ENCODE measurements at regions not wholly inside any gene's neighbourhood (a gene's known extent, or its start where the extent isn't known, plus 50 kb on each side); places are given as distances from the start of the nearest gene placed in this dataset.

GRCh38 chr20:56983813-56984212 lies 282.6 kb downstream of the BMP7 start:
- no peak for DNase-seq
- intact Hi-C loops (cut with DNase I; ENCODE audit: low total_unique reads): no loop called here
- H3K27ac ChIP-seq: no peak overlapping the region
- H3K27me3 ChIP-seq (replicated peaks in 1 of 7): peaks cover 0 to 32% (median 0%) of the 10 kb centered on the region in 7 donors
- no peak overlapping the region for H3K4me3 ChIP-seq
- TF ChIP-seq POLR2A (IDR thresholded peaks at IDR 0.05) (no peak), POLR2AphosphoS5 (IDR thresholded peaks at IDR 0.05) (no peak)
- TF ChIP-seq, protein P1, sequence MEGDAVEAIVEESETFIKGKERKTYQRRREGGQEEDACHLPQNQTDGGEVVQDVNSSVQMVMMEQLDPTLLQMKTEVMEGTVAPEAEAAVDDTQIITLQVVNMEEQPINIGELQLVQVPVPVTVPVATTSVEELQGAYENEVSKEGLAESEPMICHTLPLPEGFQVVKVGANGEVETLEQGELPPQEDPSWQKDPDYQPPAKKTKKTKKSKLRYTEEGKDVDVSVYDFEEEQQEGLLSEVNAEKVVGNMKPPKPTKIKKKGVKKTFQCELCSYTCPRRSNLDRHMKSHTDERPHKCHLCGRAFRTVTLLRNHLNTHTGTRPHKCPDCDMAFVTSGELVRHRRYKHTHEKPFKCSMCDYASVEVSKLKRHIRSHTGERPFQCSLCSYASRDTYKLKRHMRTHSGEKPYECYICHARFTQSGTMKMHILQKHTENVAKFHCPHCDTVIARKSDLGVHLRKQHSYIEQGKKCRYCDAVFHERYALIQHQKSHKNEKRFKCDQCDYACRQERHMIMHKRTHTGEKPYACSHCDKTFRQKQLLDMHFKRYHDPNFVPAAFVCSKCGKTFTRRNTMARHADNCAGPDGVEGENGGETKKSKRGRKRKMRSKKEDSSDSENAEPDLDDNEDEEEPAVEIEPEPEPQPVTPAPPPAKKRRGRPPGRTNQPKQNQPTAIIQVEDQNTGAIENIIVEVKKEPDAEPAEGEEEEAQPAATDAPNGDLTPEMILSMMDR (IDR thresholded peaks at IDR 0.05 in 8 of 11, conservative IDR thresholded peaks at IDR 0.05 in 3 of 11): no peak
- H3K9me3 ChIP-seq: peaks cover 0 to 45% (median 38%) of the 10 kb centered on the region in 8 donors
- H3K36me3 ChIP-seq: no peaks in the 10 kb centered on the region
- no peaks in the 10 kb centered on the region for H3K4me1 ChIP-seq

DNA sequence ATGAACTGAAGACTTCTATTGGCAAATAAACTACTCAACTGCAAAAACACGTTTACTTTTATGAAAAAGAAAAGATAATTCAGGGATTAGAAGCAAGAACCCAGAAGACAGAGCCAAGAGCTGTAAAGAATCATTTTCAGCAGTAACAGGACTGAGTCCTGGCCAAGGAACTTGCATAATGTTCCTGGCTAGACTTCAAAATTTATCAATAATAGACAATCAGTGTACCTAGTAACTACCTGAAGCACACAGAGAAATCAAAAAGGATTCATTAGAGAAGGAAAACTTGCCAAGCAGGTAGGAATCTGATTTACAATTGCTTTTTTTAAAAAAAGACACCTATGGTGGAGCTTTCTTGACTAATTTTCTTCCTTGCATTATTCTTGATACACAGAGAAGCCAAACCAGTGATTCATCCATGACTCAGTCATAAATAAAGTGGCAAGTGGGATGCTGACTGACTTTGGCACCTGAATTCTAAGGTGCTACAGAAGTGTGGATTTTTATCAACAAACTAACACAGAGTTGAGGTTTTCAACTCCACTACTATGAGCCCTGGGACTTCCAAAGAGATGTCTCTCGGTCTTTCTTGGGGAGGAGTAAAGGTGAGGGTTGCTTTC lies 281.3 kb downstream of the BMP7 start:
- 50 to 73% (median 57%) methylated on average over 2 of the region's 2 CpGs for WGBS, 5 donors
- H3K4me3 ChIP-seq: no peak overlapping the region
- no peak for DNase-seq
- H3K27me3 ChIP-seq (replicated peaks in 1 of 7): peaks cover 0 to 26% (median 0%) of the 10 kb centered on the region in 7 donors
- TF ChIP-seq POLR2A (IDR thresholded peaks at IDR 0.05) (no peak), POLR2AphosphoS5 (IDR thresholded peaks at IDR 0.05) (no peak)
- TF ChIP-seq, protein P1 (IDR thresholded peaks at IDR 0.05 in 8 of 11, conservative IDR thresholded peaks at IDR 0.05 in 3 of 11): no peak
- no peak overlapping the region for H3K27ac ChIP-seq
- peaks cover 0 to 45% (median 38%) of the 10 kb centered on the region in 8 donors for H3K9me3 ChIP-seq
- intact Hi-C loops (cut with DNase I; ENCODE audit: low total_unique reads): no loop called here
- H3K4me1 ChIP-seq: no peaks in the 10 kb centered on the region
- H3K36me3 ChIP-seq: no peaks in the 10 kb centered on the region

DNA sequence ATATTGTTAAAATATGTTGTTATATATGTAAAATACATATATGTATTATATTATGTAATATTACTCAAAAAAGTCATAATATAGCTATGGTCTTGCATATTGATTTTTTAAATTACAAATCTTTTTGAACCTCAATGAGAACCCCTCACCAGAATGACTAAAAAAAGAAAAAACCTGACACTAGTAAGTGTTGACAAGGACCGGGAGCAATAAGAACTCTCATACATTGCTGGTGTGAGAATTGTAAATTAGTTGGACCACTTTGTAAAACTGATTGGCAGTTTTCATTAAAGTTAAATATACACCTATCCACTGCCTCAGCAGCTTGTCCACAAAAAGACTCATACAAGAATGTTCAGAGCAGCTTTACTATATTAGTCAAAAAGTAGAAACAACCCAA lies 280.0 kb downstream of the BMP7 start:
- Histone ChIP-seq H3K9me3 (peaks cover 0 to 45% (median 38%) of the 10 kb centered on the region in 8 donors), H3K27me3 (replicated peaks in 1 of 7) (peaks cover 0 to 34% (median 0%) of the 10 kb centered on the region in 7 donors), H3K36me3 (no peaks in the 10 kb centered on the region), H3K27ac (no peak overlapping the region), H3K4me3 (no peak overlapping the region), H3K4me1 (no peaks in the 10 kb centered on the region)
- TF ChIP-seq, protein P1 (IDR thresholded peaks at IDR 0.05 in 8 of 11, conservative IDR thresholded peaks at IDR 0.05 in 3 of 11): no peak
- TF ChIP-seq POLR2A (IDR thresholded peaks at IDR 0.05) (no peak), POLR2AphosphoS5 (IDR thresholded peaks at IDR 0.05) (no peak)
- DNase-seq: no peak
- intact Hi-C loops (cut with DNase I; ENCODE audit: low total_unique reads): no loop called here
- 88 to 98% (median 96%) methylated on average over 1 of the region's 1 CpG for WGBS, 5 donors

- no peaks in the 10 kb centered on the region for H3K4me1 ChIP-seq
- H3K4me3 ChIP-seq: no peak overlapping the region
- H3K9me3 ChIP-seq: peaks cover 0 to 45% (median 38%) of the 10 kb centered on the region in 8 donors
- intact Hi-C loops (cut with DNase I; ENCODE audit: low total_unique reads): no loop called here
- DNase-seq: no peak
- no peak for TF ChIP-seq POLR2A (IDR thresholded peaks at IDR 0.05)
- TF ChIP-seq POLR2AphosphoS5 (IDR thresholded peaks at IDR 0.05): no peak
- TF ChIP-seq, protein P1 (IDR thresholded peaks at IDR 0.05 in 8 of 11, conservative IDR thresholded peaks at IDR 0.05 in 3 of 11): no peak
- H3K27ac ChIP-seq: no peak overlapping the region
- H3K36me3 ChIP-seq: no peaks in the 10 kb centered on the region
- WGBS, 5 donors: 66 to 91% (median 86%) methylated on average over 12 of the region's 12 CpGs
- peaks cover 0 to 28% (median 0%) of the 10 kb centered on the region in 7 donors for H3K27me3 ChIP-seq (replicated peaks in 1 of 7)
Observed at GRCh38 chr20:56986931-56987720, 279.3 kb downstream of the BMP7 start.
